Renal pelvis (tissue), 1 donor: ENCODE measurements at regions not wholly inside any gene's neighbourhood (a gene's known extent, or its start where the extent isn't known, plus 50 kb on each side); places are given as distances from the start of the nearest gene placed in this dataset.
"Not testable (repeated sequence)": the region's sequence is repeated elsewhere in the genome, so short reads cannot be mapped to it uniquely, and the experiment has no call there.

Experiments
- DNase-seq: peaks from one replicate; pipeline ENCODE4 v3.0.0-alpha.2; 2013

DNA sequence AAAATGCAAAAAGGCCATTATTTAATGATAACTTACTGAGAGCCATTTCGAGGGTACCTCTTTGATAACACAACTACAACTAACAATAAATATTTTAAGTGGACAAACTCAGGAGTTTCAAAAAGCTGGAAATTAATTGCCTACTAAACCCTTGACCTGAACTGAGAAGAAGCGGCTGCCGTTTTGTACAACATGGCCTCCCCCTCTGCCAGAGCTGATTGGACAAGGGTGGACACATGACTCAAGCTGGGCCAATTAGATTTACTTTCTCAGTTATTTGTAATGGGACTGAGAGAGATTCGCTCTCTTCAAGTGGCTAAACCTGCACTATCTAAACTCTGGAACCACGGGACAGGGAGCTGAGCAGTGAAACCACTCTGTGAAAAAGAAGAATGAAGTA lies 135.9 kb upstream of the SERPINE2 start:
- peak; percentile 76 for DNase-seq

DNA sequence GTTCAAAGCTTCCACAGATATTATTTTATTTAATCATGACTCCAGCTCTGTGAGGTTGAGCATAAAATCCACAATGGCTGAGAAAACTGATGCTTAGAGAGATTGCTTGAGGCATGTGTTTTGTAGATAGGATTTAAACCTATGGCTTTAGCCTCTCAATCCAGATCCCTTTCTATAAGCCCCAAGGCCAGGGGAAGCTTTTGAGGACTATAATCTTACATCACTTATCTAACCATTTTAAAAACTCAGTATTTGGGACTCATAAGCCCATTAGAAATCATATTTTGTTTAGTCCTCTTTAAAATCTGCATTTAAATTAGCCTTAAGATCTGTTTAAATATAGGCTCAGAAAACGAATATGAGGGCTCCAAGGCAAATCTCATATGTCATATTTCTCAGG lies 135.4 kb upstream of the SERPINE2 start:
- no peak for DNase-seq

GRCh38 chr2:224173933-224174332 lies 134.8 kb upstream of the SERPINE2 start:
- DNase-seq, result no peak

DNA sequence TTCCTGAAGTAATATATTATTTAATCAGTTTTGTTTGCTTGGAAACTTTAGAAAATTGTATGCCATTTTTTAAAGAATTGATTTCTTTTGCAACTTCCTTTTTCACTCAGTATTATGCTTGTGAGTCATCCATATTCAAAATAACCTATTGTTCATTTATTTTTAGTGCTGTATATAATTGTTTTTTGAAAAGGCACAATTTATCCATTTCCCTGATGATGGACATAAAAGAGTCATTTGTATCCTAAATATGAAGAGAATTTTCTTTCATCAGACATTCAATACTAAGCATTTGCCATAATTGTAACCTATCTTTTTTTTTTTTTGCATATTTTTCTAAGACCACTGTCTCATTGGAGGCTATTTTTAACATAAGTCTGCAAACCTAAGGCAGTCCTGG lies 134.1 kb upstream of the SERPINE2 start:
- no peak for DNase-seq

DNA sequence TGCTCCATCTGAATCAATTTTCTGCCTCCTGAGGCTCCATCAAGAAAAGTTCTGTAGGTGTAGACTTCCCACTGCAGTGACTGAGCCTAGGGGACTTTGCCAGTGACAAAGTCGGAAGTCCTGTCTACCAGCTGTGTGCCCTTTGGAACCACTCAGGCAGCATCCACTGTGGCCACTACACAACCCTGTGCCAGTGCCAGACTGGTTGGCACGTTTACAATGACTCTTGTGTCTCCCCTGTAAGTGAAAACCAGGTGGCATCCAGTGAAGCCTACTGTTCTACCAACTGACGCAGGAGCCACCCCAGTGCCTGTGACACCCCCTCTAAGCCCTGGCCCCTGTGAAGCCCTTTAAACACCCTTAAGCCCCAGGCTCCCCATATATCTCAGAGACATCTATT lies 132.1 kb upstream of the SERPINE2 start:
- DNase-seq, result no peak

- no peak for DNase-seq
Measured at GRCh38 chr2:224169847-224170246, 130.8 kb upstream of the SERPINE2 start.

- not testable (repeated sequence) for DNase-seq
Measured at GRCh38 chr2:224167781-224168180, 128.7 kb upstream of the SERPINE2 start.

- DNase-seq, result no peak
Measured at GRCh38 chr2:224166654-224167053, 127.6 kb upstream of the SERPINE2 start.

GRCh38 chr2:224165901-224166319 lies 126.8 kb upstream of the SERPINE2 start:
- no peak for DNase-seq

DNA sequence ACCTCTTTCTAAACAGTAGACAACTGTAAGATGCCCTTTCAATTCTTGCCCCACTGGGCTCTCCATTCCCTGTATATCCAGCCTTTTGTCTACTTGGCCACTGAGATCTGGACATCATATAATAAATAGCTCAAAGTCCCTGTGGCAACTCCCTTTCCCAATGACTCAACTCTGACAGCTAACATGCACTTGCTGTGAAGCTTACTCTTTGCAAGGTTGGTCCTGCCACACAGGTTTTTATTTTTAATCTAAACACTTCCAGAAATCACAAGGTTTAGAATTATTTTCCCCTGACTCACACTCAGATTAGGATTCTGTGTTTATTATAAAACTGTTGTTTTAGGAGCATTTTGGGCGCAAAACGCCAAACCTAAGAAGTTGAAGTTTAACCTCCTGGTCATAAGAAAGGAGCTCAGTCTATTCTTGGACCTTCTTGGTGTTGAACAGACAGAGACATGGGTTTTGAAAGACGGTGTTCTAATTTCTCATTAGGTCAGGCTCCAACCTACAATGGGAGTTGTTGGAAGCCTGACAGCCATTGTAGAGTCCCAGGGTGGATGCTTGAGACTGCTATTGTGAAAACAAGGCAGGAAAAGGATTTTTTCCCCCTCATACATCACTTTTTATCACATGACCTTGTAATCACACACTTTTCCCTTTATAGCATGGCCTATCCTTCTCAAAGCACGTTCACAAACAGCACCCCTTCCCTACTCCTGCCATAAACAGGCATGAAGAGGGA lies 124.7 kb upstream of the SERPINE2 start:
- DNase-seq, result no peak

DNA sequence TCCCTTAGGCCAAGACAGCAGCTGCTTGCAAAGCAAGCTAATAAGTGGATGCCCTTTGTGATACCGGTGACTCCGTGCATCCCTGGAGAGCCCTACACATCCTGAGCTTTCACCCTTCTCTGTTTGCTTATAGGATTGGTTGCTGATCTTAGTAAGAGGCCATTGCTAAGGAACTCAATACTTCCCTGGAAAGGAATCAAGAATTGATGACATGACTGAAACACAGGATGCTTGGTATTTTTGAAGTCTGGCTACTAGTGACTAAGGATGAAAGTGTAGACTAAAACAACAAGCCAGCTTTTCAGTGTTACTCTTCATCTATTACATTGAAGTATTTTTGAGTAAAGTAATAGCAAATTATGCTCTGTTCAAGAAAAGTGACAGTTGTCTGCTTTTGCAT lies 123.0 kb upstream of the SERPINE2 start:
- no peak for DNase-seq

- DNase-seq, result no peak
Measured at GRCh38 chr2:224161712-224162111, 122.6 kb upstream of the SERPINE2 start.

DNA sequence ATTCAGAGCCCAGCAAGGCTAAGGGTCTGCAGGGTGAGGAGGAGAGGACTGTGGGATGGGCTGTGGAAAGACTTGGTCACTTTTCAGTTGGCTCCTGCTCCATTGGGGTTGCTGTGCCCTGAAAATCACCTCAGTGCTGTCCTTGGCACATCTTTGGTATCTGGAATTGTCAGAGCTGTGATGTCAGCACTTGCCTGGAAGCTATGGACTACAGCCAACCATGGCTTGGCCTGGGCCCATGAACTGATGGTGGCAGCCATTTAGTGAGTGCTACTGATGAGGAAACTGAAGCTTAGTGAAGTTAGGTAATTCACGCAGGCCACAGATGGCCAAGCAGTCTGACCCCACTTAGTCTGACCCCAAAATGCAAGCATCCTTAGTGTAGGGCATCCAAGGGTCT lies 121.8 kb upstream of the SERPINE2 start:
- DNase-seq, result no peak

- DNase-seq, result no peak
Measured at GRCh38 chr2:224159345-224159928, 120.4 kb upstream of the SERPINE2 start.

- DNase-seq, result no peak
Measured at GRCh38 chr2:224158831-224159230, 119.7 kb upstream of the SERPINE2 start.

DNA sequence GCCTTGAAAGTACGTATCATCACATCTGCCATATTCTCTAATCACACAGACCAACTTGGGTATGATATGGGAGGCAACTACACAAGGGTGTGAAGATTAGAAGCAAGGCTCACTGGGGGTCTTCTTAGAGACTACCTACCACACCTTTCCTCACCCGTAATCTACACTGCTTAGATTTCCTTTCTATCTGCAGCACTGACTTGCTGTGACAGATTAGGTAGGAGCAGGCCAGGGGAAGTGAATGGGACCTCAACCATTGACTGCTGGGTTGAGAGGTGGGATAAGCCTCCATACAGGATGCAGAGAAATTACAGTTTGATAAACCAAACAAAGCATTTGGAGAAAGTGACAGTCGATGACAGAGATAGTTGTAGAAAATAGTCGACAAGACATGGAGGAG lies 119.0 kb upstream of the SERPINE2 start:
- DNase-seq, result no peak

DNA sequence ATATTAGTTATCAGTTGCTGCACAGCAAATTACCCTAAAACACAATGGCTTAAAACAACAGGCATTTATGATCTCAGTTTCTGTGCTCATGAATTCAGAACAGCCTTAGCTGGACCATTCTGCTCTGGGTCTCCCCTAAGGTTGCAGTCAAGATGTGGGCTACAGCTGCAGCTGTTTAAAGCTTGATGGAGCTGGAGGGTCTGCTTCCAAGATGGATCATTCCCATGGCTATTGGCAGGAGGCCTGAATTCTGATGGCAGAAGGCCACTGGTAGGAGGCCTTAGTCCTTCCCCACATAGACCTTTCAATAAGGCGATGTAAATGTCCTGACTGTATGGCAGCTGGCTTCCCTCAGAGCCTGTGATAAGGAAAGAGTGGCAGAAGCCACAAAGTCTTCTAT lies 118.6 kb upstream of the SERPINE2 start:
- no peak for DNase-seq

DNA sequence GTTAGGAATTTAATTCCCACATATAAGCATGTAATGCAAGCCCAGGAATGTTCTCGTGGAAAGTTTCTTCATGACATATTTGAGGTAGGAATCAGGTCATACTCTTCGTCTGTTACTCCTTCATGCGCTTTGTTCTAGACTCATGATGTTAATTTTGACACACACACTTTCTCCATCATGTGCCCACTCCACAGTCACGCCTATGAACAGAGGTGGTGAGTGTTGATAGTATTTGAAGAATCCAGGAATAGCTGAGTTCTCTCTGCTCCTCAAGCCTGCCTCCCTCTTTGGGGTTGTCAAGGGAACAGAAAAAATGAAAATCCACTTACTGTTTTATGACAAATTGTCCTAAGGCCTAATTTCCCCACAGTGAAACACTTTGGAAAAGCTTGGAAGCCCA lies 117.3 kb upstream of the SERPINE2 start:
- DNase-seq, result no peak

GRCh38 chr2:224155896-224156295 lies 116.8 kb upstream of the SERPINE2 start:
- no peak for DNase-seq

DNA sequence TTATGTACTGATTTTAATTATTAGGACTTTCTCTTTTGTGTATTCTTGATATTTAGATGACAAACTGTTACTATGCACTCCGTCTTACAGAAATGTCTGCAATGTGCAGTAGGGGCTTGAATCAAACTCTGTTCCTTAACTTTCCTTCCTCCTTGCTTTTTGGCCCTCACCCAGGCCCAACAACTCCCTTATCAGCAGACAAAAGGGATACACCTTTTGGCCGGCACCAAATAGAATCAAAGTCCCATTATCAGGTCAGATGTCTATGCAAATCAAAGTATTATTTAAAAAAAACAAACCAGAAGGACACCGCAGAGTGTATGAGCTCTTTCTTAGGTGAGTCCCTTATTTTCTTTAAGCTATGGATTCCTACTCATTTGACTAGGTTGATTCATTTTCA lies 116.3 kb upstream of the SERPINE2 start:
- DNase-seq, result no peak

DNA sequence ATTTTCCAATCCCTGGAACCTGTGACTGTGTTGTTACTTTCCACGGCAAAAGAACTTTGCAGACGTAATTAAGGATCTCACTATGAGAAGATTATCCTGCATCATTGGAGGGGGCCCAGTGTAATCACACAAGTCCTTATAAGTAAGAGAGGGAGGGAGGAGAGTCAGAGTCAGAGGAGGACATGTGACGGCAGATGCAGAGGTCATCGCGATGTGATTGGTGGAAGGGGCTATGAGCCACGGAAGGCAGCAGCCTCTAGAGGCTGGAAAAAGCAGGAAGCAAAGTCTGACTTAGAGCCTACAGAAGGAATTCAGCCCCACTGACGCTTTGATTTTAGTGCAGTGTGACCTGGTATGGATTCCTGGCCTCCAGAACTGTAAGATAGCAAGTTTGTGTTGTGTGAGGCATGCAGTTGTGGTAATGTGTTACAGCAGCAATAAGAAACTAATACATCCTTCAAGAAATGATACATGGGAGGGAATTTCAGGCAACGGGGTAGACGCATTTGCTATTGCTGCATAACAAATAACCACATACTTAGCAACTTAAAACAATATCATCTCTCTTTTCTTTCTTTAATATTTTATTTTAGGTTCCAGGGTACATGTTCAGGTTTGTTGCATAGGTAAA lies 112.7 kb upstream of the SERPINE2 start:
- DNase-seq, result no peak

- DNase-seq, result no peak
Measured at GRCh38 chr2:224151161-224151560, 112.1 kb upstream of the SERPINE2 start.

- not testable (repeated sequence) for DNase-seq
Measured at GRCh38 chr2:224148058-224148457, 109.0 kb upstream of the SERPINE2 start.

- no peak for DNase-seq
Measured at GRCh38 chr2:224147174-224147573, 108.1 kb upstream of the SERPINE2 start.
